ENCODE measurements at regions not wholly inside any gene's neighbourhood (a gene's known extent, or its start where the extent isn't known, plus 50 kb on each side); places are given as distances from the start of the nearest gene placed in this dataset.
"Not testable (repeated sequence)": the region's sequence is repeated elsewhere in the genome, so short reads cannot be mapped to it uniquely, and the experiment has no call there.

DNA sequence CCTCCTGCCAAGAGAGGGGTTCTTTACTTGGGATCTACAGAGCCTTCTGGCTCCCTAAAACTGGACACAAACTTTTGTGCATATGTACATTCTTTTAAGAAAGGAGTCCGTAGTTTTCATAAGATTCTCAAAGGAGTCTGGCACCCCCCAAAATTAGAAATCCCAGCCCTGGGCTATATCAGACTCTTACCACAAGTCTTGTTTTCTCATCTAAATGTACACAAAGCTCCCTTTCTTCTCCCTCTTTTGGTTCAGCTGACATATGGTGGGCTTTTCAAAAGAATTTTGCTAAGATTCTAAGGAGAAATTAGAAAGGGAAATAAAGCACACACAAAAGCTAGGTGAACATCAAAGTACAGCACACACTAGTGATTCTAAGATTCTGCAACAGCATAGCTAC is 114.4 kb downstream of the ENC1 start:
- H3K4me1 Mint-ChIP-seq (ENCODE audit: low read depth, unreplicated experiment), result peaks cover 12% of the 10 kb centered on the region
- H3K27ac Mint-ChIP-seq (ENCODE audit: unreplicated experiment), result no peak overlapping the region
- no peaks in the 10 kb centered on the region for H3K36me3 Mint-ChIP-seq (ENCODE audit: insufficient read depth, unreplicated experiment)
- TF ChIP-seq, protein P1, sequence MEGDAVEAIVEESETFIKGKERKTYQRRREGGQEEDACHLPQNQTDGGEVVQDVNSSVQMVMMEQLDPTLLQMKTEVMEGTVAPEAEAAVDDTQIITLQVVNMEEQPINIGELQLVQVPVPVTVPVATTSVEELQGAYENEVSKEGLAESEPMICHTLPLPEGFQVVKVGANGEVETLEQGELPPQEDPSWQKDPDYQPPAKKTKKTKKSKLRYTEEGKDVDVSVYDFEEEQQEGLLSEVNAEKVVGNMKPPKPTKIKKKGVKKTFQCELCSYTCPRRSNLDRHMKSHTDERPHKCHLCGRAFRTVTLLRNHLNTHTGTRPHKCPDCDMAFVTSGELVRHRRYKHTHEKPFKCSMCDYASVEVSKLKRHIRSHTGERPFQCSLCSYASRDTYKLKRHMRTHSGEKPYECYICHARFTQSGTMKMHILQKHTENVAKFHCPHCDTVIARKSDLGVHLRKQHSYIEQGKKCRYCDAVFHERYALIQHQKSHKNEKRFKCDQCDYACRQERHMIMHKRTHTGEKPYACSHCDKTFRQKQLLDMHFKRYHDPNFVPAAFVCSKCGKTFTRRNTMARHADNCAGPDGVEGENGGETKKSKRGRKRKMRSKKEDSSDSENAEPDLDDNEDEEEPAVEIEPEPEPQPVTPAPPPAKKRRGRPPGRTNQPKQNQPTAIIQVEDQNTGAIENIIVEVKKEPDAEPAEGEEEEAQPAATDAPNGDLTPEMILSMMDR (IDR thresholded peaks at IDR 0.05; ENCODE audit: unreplicated experiment), result no peak
- no TSS peak for BruUV-seq (replicated peaks)
- no peaks in the 10 kb centered on the region for H3K27me3 Mint-ChIP-seq (ENCODE audit: unreplicated experiment)
- no peak overlapping the region for H3K4me3 Mint-ChIP-seq (ENCODE audit: low read depth, unreplicated experiment)
- no peak for DNase-seq
- intact Hi-C loops (cut with micrococcal nuclease; ENCODE audit: unreplicated experiment), result no loop called here
- peaks cover 11% of the 10 kb centered on the region for H3K9me3 Mint-ChIP-seq (ENCODE audit: low read depth, unreplicated experiment)
- CTCF ChIA-PET, result no interaction called here

DNA sequence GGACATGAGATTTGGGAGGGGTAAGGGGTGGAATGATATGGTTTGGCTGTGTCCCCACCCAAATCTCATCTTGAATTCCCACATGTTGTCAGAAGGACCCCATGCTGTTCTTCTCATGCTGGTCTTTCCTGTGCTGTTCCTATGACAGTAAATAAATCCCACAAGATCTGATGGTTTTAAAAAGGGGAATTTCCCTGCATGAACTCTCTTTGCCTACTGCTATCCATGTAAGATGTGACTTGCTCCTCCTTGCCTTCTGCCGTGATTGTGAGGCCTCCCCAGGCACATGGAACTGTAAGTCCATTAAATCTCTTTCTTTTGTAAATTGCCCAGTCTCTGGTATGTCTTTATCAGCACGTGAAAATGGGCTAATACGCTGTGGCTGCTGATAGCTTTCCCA is 115.8 kb downstream of the ENC1 start:
- Mint-ChIP-seq H3K9me3 (ENCODE audit: low read depth, unreplicated experiment) (peaks cover 11% of the 10 kb centered on the region), H3K4me1 (ENCODE audit: low read depth, unreplicated experiment) (peaks cover 16% of the 10 kb centered on the region)
- H3K36me3 Mint-ChIP-seq (ENCODE audit: insufficient read depth, unreplicated experiment); DNase-seq; H3K4me3 Mint-ChIP-seq (ENCODE audit: low read depth, unreplicated experiment); intact Hi-C loops (cut with micrococcal nuclease; ENCODE audit: unreplicated experiment); H3K27me3 Mint-ChIP-seq (ENCODE audit: unreplicated experiment); BruUV-seq (replicated peaks); H3K27ac Mint-ChIP-seq (ENCODE audit: unreplicated experiment): not testable (repeated sequence)
- CTCF ChIA-PET, result interaction anchor here (1.5 kb wide), 1 partner anchor 9 kb away, joined by 3 read pairs; no protein-coding TSS in a partner anchor

DNA sequence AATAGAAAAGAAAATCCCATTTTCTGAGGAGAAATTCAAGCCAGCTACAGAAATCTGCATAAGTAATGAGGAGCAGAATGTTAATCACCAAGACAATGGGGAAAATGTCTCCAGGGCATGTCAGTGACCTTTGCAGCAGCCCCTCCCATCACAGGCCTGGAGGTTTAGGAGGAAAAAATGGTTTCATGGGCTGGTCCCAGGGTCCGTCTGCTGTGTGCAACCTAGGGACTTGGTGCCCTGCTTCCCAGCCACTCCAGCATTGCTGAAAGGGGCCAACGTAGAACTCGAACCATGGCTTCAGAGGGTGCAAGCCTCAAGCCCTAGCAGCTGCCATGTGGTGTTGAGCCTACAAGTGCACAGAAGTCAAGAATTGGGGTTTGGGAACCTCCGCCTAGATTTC is 116.8 kb downstream of the ENC1 start:
- H3K27me3 Mint-ChIP-seq (ENCODE audit: unreplicated experiment); H3K27ac Mint-ChIP-seq (ENCODE audit: unreplicated experiment); H3K4me3 Mint-ChIP-seq (ENCODE audit: low read depth, unreplicated experiment); BruUV-seq (replicated peaks); H3K36me3 Mint-ChIP-seq (ENCODE audit: insufficient read depth, unreplicated experiment); DNase-seq; intact Hi-C loops (cut with micrococcal nuclease; ENCODE audit: unreplicated experiment): not testable (repeated sequence)
- CTCF ChIA-PET, result interaction anchor here (1.5 kb wide), 1 partner anchor 8 kb away, joined by 3 read pairs; no protein-coding TSS in a partner anchor
- Mint-ChIP-seq H3K4me1 (ENCODE audit: low read depth, unreplicated experiment) (peaks cover 23% of the 10 kb centered on the region), H3K9me3 (ENCODE audit: low read depth, unreplicated experiment) (peaks cover 11% of the 10 kb centered on the region)

DNA sequence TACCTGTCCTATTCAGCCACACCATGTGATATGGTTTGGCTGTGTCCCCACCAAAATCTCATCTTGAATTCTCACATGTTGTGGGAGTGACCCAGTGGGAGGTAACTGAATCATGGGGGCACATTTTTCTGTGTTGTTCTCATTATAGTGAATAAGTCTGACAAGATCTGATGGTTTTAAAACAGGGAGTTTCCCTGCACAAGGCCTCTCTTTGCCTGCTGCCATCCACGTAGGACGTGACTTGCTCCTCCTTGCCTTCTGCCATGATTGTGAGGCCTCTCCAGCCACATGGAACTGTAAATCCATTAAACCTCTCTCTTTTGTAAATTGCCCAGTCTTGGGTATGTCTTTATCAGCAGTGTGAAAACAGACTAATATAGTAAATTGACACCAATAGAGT is 117.7 kb downstream of the ENC1 start:
- H3K9me3 Mint-ChIP-seq (ENCODE audit: low read depth, unreplicated experiment), result peaks cover 11% of the 10 kb centered on the region
- BruUV-seq (replicated peaks); CTCF ChIA-PET; DNase-seq; intact Hi-C loops (cut with micrococcal nuclease; ENCODE audit: unreplicated experiment); H3K27ac Mint-ChIP-seq (ENCODE audit: unreplicated experiment); H3K27me3 Mint-ChIP-seq (ENCODE audit: unreplicated experiment); H3K4me3 Mint-ChIP-seq (ENCODE audit: low read depth, unreplicated experiment); H3K36me3 Mint-ChIP-seq (ENCODE audit: insufficient read depth, unreplicated experiment): not testable (repeated sequence)
- peaks cover 30% of the 10 kb centered on the region for H3K4me1 Mint-ChIP-seq (ENCODE audit: low read depth, unreplicated experiment)

DNA sequence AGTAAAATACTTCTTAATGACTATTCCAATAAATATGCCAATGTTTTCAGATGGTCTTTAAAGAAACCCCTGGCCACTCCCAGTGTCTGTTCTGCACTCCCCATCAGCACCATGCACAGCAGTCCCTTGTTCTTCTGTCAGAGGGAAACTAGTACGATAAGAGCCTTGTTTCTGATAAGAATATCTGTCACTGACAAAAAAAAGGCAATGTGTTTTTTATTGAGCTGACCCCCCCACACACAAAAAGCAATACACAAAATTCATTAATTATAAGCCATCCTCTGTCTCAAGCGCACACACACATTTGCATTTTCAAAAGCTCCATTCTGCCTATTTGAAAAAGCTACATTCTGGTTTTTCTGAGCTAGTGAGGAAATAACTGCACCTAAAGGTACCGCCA is 119.1 kb downstream of the ENC1 start:
- TF ChIP-seq, protein P1 (IDR thresholded peaks at IDR 0.05; ENCODE audit: unreplicated experiment), result no peak
- H3K27me3 Mint-ChIP-seq (ENCODE audit: unreplicated experiment), result no peaks in the 10 kb centered on the region
- peaks cover 6% of the 10 kb centered on the region for H3K36me3 Mint-ChIP-seq (ENCODE audit: insufficient read depth, unreplicated experiment)
- peaks cover 35% of the 10 kb centered on the region for H3K4me1 Mint-ChIP-seq (ENCODE audit: low read depth, unreplicated experiment)
- CTCF ChIA-PET, result interaction anchor here (0.9 to 1.0 kb wide), 2 partner anchors 11 to 22 kb away, joined by 3 to 4 read pairs; no protein-coding TSS in a partner anchor
- no TSS peak for BruUV-seq (replicated peaks)
- DNase-seq, result no peak
- no peak overlapping the region for H3K4me3 Mint-ChIP-seq (ENCODE audit: low read depth, unreplicated experiment)
- intact Hi-C loops (cut with micrococcal nuclease; ENCODE audit: unreplicated experiment), result no loop called here
- peaks cover 11% of the 10 kb centered on the region for H3K9me3 Mint-ChIP-seq (ENCODE audit: low read depth, unreplicated experiment)
- H3K27ac Mint-ChIP-seq (ENCODE audit: unreplicated experiment), result no peak overlapping the region

DNA sequence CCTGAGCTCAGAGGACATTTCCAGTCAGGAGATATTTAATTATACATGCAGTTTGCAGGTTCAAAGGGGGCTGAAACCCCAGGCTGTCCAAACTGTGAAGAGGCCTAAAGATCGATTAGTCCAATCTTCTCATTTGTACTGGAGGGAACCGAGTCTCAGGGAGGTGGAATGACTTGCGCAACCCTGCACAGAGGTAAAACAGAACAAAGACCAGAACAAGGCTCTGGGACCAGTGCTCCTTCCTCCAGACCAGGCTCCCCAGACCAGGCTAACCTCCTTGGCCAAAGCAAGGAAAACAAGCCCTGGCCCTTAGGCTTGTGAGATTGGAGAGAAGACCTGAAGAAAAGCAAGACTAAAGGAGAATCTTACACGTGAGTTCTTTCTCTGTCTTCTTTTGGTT is 120.8 kb downstream of the ENC1 start:
- no peak for DNase-seq
- CTCF ChIA-PET, result interaction anchor here (0.9 to 1.1 kb wide), 3 partner anchors 21 to 319 kb away, joined by 3 to 11 read pairs (median 4); partner anchors contain the start of gene ENC1
- BruUV-seq (replicated peaks), result no TSS peak

More for the DNA sequence above, 120.8 kb downstream of the ENC1 start:
- Mint-ChIP-seq H3K4me3 (ENCODE audit: low read depth, unreplicated experiment) (no peak overlapping the region), H3K27me3 (ENCODE audit: unreplicated experiment) (no peaks in the 10 kb centered on the region), H3K27ac (ENCODE audit: unreplicated experiment) (peak overlapping the region; percentile 62), H3K4me1 (ENCODE audit: low read depth, unreplicated experiment) (peaks cover 50% of the 10 kb centered on the region), H3K36me3 (ENCODE audit: insufficient read depth, unreplicated experiment) (peaks cover 6% of the 10 kb centered on the region), H3K9me3 (ENCODE audit: low read depth, unreplicated experiment) (peaks cover 7% of the 10 kb centered on the region)
- intact Hi-C loops (cut with micrococcal nuclease; ENCODE audit: unreplicated experiment), result no loop called here
- TF ChIP-seq, protein P1 (IDR thresholded peaks at IDR 0.05; ENCODE audit: unreplicated experiment), result no peak

All from Calu3 (cell line).